BJ (cell line): ENCODE measurements at regions not wholly inside any gene's neighbourhood (a gene's known extent, or its start where the extent isn't known, plus 50 kb on each side); places are given as distances from the start of the nearest gene placed in this dataset.

Experiments used
- CTCF ChIA-PET: fragments of 350-600 bp; formaldehyde crosslinking; extraction: SDS; loops from one replicate; lab custom pipeline; 2021; ENCODE audit warnings: antibody characterized with exemption, inconsistent platforms; lab: Yijun Ruan, JAX
- POLR2A ChIA-PET: fragments of 300-600 bp; sonication (Branson Sonifier 250); formaldehyde crosslinking; extraction: SDS; loops from one replicate; lab custom pipeline; 2021; ENCODE audit warnings: antibody characterized with exemption; lab: Charles Lee
- DNase-seq: peaks from one replicate; pipeline ENCODE4 v3.0.0-alpha.2; 2011; ENCODE audit warnings: low read depth
- H3K27me3 ChIP-seq: 2 replicates; pipeline ENCODE4 v1.6.0; 2011; ENCODE audit warnings: low read length; ENCODE audit not compliant: control insufficient read depth, insufficient read depth
- H3K36me3 ChIP-seq: 2 replicates; pipeline ENCODE4 v1.5.1; 2011; ENCODE audit warnings: low read length; ENCODE audit not compliant: control insufficient read depth, insufficient read depth
- H3K4me3 ChIP-seq: 2 replicates; pipeline ENCODE4 v1.5.1; 2011; ENCODE audit warnings: low read depth, mild to moderate bottlenecking, control low read depth, low read length
- CTCF ChIP-seq: IDR thresholded peaks from 2 replicates; pipeline ENCODE4 v1.5.1; 2011; ENCODE audit warnings: low read depth, mild to moderate bottlenecking, control low read depth, inconsistent platforms, low read length, moderate library complexity; ENCODE audit not compliant: insufficient read depth

GRCh38 chr12:30450226-30450625, 245.4 kb downstream of the IPO8 start:
- DNase-seq = no peak
- Histone ChIP-seq H3K27me3 (no peaks in the 10 kb centered on the region), H3K36me3 (no peaks in the 10 kb centered on the region), H3K4me3 (no peak overlapping the region)
- no peak for TF ChIP-seq CTCF
- POLR2A ChIA-PET = no interaction called here
- CTCF ChIA-PET = no interaction called here

DNA sequence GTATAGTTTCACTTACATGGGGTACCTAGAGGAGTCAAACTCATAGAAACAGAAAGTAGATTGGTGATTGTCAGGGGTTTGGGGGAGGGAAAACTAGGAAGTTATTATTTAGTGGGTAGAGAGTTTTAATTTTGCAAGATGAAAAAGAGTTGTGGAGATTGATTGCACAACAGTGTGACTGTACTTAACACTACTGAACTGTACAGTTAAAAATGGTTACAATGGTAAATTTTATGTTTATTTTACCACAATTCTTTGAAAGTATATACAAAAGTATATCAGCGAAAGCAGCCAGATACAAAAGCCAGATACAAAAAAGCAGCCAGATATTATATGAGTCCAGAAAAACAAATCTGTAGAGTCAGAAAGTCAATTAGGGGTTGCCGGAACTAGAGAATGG, 247.6 kb downstream of the IPO8 start:
- Histone ChIP-seq H3K4me3 (no peak overlapping the region), H3K27me3 (no peaks in the 10 kb centered on the region), H3K36me3 (no peaks in the 10 kb centered on the region)
- TF ChIP-seq CTCF = no peak
- ChIA-PET POLR2A (no interaction called here), CTCF (no interaction called here)
- DNase-seq = no peak

DNA sequence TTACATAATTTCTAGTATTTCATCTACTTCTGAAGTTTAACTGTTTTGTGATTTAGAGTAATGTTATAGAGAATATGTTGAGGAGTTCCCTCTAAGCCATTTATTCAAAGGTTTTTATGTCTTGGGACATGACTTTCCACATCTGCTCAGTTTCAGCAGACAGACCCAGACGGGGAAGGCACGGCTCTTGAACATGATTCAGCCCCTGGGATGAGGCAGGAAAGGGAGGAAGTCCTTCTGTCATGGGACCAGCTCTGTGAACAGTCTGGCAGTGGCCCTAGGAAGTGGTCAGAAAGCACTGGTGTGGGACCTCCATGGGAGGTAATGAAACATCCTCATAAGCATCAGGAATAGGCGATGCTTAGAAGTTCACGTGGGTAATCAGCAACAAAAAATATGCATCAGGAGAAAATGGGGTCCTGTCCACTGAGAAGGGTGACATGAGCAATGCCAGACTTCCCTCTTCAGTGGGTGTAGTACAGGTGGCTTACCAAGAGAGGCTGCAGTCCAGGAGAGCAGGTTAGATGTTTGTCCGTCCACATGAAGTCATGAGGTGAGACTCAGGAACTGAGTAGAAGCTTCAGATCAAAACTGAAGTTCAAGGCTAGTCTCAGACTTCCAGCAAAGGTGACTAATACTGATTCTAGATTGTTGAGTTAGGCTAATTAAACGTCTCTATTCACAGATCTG, 248.5 kb downstream of the IPO8 start:
- ChIA-PET POLR2A (no interaction called here), CTCF (no interaction called here)
- DNase-seq = no peak
- no peak for TF ChIP-seq CTCF
- Histone ChIP-seq H3K4me3 (no peak overlapping the region), H3K27me3 (no peaks in the 10 kb centered on the region), H3K36me3 (no peaks in the 10 kb centered on the region)

DNA sequence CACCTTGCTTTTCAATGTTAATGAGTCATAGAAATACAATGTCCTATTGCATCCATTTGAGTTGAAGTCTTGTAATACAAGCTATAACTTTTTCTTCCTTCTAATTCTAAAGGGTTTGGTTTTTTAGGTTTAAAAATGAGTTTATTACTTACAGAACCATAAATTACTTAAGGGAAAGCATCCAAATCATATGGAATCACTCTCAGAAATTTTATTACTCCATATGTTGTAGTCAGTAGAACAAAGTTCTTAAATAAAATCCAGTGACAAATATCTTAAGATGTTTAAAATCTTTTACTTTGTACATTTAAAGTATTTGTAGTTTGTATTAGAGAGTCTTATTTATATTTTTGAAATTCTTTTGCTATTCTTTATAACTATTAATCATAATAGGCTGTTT, 253.2 kb downstream of the IPO8 start:
- DNase-seq = no peak
- no peak overlapping the region for H3K4me3 ChIP-seq
- H3K36me3 ChIP-seq = no peaks in the 10 kb centered on the region
- ChIA-PET CTCF (no interaction called here), POLR2A (no interaction called here)
- TF ChIP-seq CTCF = no peak
- H3K27me3 ChIP-seq = no peaks in the 10 kb centered on the region

GRCh38 chr12:30440826-30441602, 254.7 kb downstream of the IPO8 start:
- no peak for DNase-seq
- no peaks in the 10 kb centered on the region for H3K36me3 ChIP-seq
- TF ChIP-seq CTCF = peak; percentile 39
- no peak overlapping the region for H3K4me3 ChIP-seq
- POLR2A ChIA-PET = no interaction called here
- CTCF ChIA-PET = interaction anchor here (0.9 kb wide), 1 partner anchor 24 kb away, joined by 3 read pairs; no protein-coding TSS in a partner anchor
- no peaks in the 10 kb centered on the region for H3K27me3 ChIP-seq
